ENCODE measurements at regions not wholly inside any gene's neighbourhood (a gene's known extent, or its start where the extent isn't known, plus 50 kb on each side); places are given as distances from the start of the nearest gene placed in this dataset.

- H3K4me3 ChIP-seq (ENCODE audit: low read depth, low read length), result no peak overlapping the region
- TF ChIP-seq CTCF (conservative IDR thresholded peaks at IDR 0.05; ENCODE audit: low read depth, low read length), result no peak
- DNase-seq (ENCODE audit: low read depth), result no peak
Observed at GRCh38 chr4:57789666-57790065, 679.5 kb upstream of the IGFBP7 start.

- no peak overlapping the region for H3K4me3 ChIP-seq (ENCODE audit: low read depth, low read length)
- TF ChIP-seq CTCF (conservative IDR thresholded peaks at IDR 0.05; ENCODE audit: low read depth, low read length), result no peak
Observed at GRCh38 chr4:57777876-57778275, 667.7 kb upstream of the IGFBP7 start.

GRCh38 chr4:57774681-57775080, 664.5 kb upstream of the IGFBP7 start:
- no peak for TF ChIP-seq CTCF (conservative IDR thresholded peaks at IDR 0.05; ENCODE audit: low read depth, low read length)
- DNase-seq (ENCODE audit: low read depth), result no peak
- no peak overlapping the region for H3K4me3 ChIP-seq (ENCODE audit: low read depth, low read length)

More at GRCh38 chr4:57777876-57778275, 667.7 kb upstream of the IGFBP7 start:
- DNase-seq (ENCODE audit: low read depth), result no peak

GRCh38 chr4:57774171-57774570, 664.0 kb upstream of the IGFBP7 start:
- TF ChIP-seq CTCF (conservative IDR thresholded peaks at IDR 0.05; ENCODE audit: low read depth, low read length), result no peak
- no peak overlapping the region for H3K4me3 ChIP-seq (ENCODE audit: low read depth, low read length)
- DNase-seq (ENCODE audit: low read depth), result no peak

- no peak overlapping the region for H3K4me3 ChIP-seq (ENCODE audit: low read depth, low read length)
- DNase-seq (ENCODE audit: low read depth), result no peak
- no peak for TF ChIP-seq CTCF (conservative IDR thresholded peaks at IDR 0.05; ENCODE audit: low read depth, low read length)
Observed at GRCh38 chr4:57766341-57766740, 656.2 kb upstream of the IGFBP7 start.

- DNase-seq (ENCODE audit: low read depth), result no peak
- no peak overlapping the region for H3K4me3 ChIP-seq (ENCODE audit: low read depth, low read length)
- TF ChIP-seq CTCF (conservative IDR thresholded peaks at IDR 0.05; ENCODE audit: low read depth, low read length), result no peak
Observed at GRCh38 chr4:57764856-57765255, 654.7 kb upstream of the IGFBP7 start.

GRCh38 chr4:57763070-57763469, 652.9 kb upstream of the IGFBP7 start:
- DNase-seq (ENCODE audit: low read depth), result no peak
- no peak for TF ChIP-seq CTCF (conservative IDR thresholded peaks at IDR 0.05; ENCODE audit: low read depth, low read length)
- no peak overlapping the region for H3K4me3 ChIP-seq (ENCODE audit: low read depth, low read length)
